Adrenal gland (tissue), 5 donors: ENCODE measurements at regions not wholly inside any gene's neighbourhood (a gene's known extent, or its start where the extent isn't known, plus 50 kb on each side); places are given as distances from the start of the nearest gene placed in this dataset.

Source experiments
- CTCF ChIP-seq, 6 experiments: fragments of 450-650 bp in 4 of 6; fragments of 200-600 bp in 2 of 6; sonication (generic) in 1 of 6; IDR thresholded peaks; 1 replicate in 5 of 6; 2 replicates in 1 of 6; pipeline versions ENCODE4 v1.5.1 to v1.8.0; 2016 to 2021; ENCODE audit warnings: antibody characterized with exemption in 6 of 6, mild to moderate bottlenecking in 2 of 6, moderate library complexity in 1 of 6
- POLR2A ChIP-seq, 2 donors: fragments of 450-650 bp; IDR thresholded peaks; one replicate each; pipeline ENCODE4 v1.6.1; 2017; ENCODE audit warnings: antibody characterized with exemption in 2 of 2, mild to moderate bottlenecking in 2 of 2, moderate library complexity in 1 of 2
- donor health status: DM: no; HTN: no; CAD: no.

GRCh38 chr5:2299388-2300220, 416.9 kb upstream of the IRX4 start:
- TF ChIP-seq CTCF (IDR thresholded peaks at IDR 0.05), result no peak
- TF ChIP-seq POLR2A (IDR thresholded peaks at IDR 0.05), result no peak
